H9 (cell line): ENCODE measurements at regions not wholly inside any gene's neighbourhood (a gene's known extent, or its start where the extent isn't known, plus 50 kb on each side); places are given as distances from the start of the nearest gene placed in this dataset.

Source experiments
- DNase-seq: peaks from one replicate; pipeline ENCODE4 v3.0.0-alpha.2; 2017
- H2AFZ ChIP-seq: one replicate; pipeline ENCODE4 v1.6.1; 2013; ENCODE audit warnings: mild to moderate bottlenecking, low read length, control low read depth, moderate library complexity
- H2AK5ac ChIP-seq: 2 replicates; pipeline ENCODE4 v1.6.1; 2013; ENCODE audit warnings: low read length, control low read depth, mixed read lengths; ENCODE audit not compliant: insufficient read length
- H2BK120ac ChIP-seq: one replicate; pipeline ENCODE4 v1.6.1; 2013; ENCODE audit warnings: low read depth, mild to moderate bottlenecking, low read length, control low read depth, inconsistent platforms; ENCODE audit not compliant: poor library complexity, severe bottlenecking
- H2BK12ac ChIP-seq: 2 replicates; pipeline ENCODE4 v1.6.1; 2013; ENCODE audit warnings: low read length, control low read depth, mixed read lengths, low read depth; ENCODE audit not compliant: insufficient read length
- H2BK15ac ChIP-seq: 2 replicates; pipeline ENCODE4 v1.6.1; 2013; ENCODE audit warnings: low read depth, low read length, control low read depth
- H2BK20ac ChIP-seq: one replicate; pipeline ENCODE4 v1.6.1; 2013; ENCODE audit warnings: low read depth, mild to moderate bottlenecking, low read length, control low read depth, inconsistent platforms; ENCODE audit not compliant: poor library complexity, severe bottlenecking
- H2BK5ac ChIP-seq: 2 replicates; pipeline ENCODE4 v1.6.1; 2013; ENCODE audit warnings: low read length, control low read depth, mixed read lengths; ENCODE audit not compliant: insufficient read length
- H3K14ac ChIP-seq: 2 replicates; pipeline ENCODE4 v1.6.1; 2013; ENCODE audit warnings: low read length, control low read depth; ENCODE audit not compliant: insufficient read depth
- H3K18ac ChIP-seq: 2 replicates; pipeline ENCODE4 v1.6.1; 2013; ENCODE audit warnings: low read depth, mild to moderate bottlenecking, mixed read lengths, low read length, control low read depth; ENCODE audit not compliant: insufficient read length
- H3K23ac ChIP-seq: 2 replicates; pipeline ENCODE4 v1.6.1; 2013; ENCODE audit warnings: low read length, control low read depth, mixed read lengths, low read depth; ENCODE audit not compliant: insufficient read length
- H3K23me2 ChIP-seq: 2 replicates; pipeline ENCODE4 v1.6.1; 2013; ENCODE audit warnings: low read depth, mild to moderate bottlenecking, mixed read lengths, low read length, control low read depth; ENCODE audit not compliant: insufficient read length, poor library complexity, severe bottlenecking
- H3K27ac ChIP-seq: 2 replicates; pipeline ENCODE4 v1.5.1; 2013; ENCODE audit warnings: low read length, control low read depth, mixed read lengths, low read depth; ENCODE audit not compliant: insufficient read length
- H3K27me3 ChIP-seq: 2 replicates; pipeline ENCODE4 v1.6.1; 2013; ENCODE audit warnings: low read length, control low read depth, inconsistent platforms; ENCODE audit not compliant: insufficient read depth
- H3K4ac ChIP-seq: 2 replicates; pipeline ENCODE4 v1.6.1; 2013; ENCODE audit warnings: low read depth, mild to moderate bottlenecking, control low read depth, inconsistent platforms, low read length, moderate library complexity
- H3K4me1 ChIP-seq: 2 replicates; pipeline ENCODE4 v1.6.1; 2013; ENCODE audit warnings: low read length, control low read depth, inconsistent platforms; ENCODE audit not compliant: insufficient read depth
- H3K4me2 ChIP-seq: 2 replicates; pipeline ENCODE4 v1.6.1; 2013; ENCODE audit warnings: low read length, control low read depth, mixed read lengths; ENCODE audit not compliant: insufficient read length, insufficient read depth
- H3K56ac ChIP-seq: 2 replicates; pipeline ENCODE4 v1.6.1; 2013; ENCODE audit warnings: low read depth, mild to moderate bottlenecking, mixed read lengths, low read length, control low read depth; ENCODE audit not compliant: insufficient read length
- H3K79me1 ChIP-seq: 2 replicates; pipeline ENCODE4 v1.6.1; 2013; ENCODE audit warnings: low read depth, mild to moderate bottlenecking, moderate library complexity, low read length, control low read depth, inconsistent platforms; ENCODE audit not compliant: insufficient read depth, poor library complexity, severe bottlenecking
- H3K79me2 ChIP-seq: 2 replicates; pipeline ENCODE4 v1.6.1; 2013; ENCODE audit warnings: low read length, control low read depth, inconsistent platforms; ENCODE audit not compliant: insufficient read depth
- H3K9ac ChIP-seq: 2 replicates; pipeline ENCODE4 v1.6.1; 2013; ENCODE audit warnings: low read length, control low read depth, mixed read lengths; ENCODE audit not compliant: insufficient read length; ENCODE audit errors: extremely low read depth
- H3K9me3 ChIP-seq: one replicate; pipeline ENCODE4 v1.6.1; 2013; ENCODE audit warnings: low read depth, low read length, inconsistent platforms; ENCODE audit not compliant: control insufficient read depth
- H3T11ph ChIP-seq: one replicate; pipeline ENCODE4 v1.6.1; 2013; ENCODE audit warnings: mild to moderate bottlenecking, low read length, control low read depth, inconsistent platforms
- H4K20me1 ChIP-seq: one replicate; pipeline ENCODE4 v1.6.1; 2013; ENCODE audit not compliant: control insufficient read depth, insufficient read length, insufficient read depth
- H4K5ac ChIP-seq: 2 replicates; pipeline ENCODE4 v1.6.1; 2013; ENCODE audit warnings: low read depth, mild to moderate bottlenecking, mixed read lengths, low read length, control low read depth; ENCODE audit not compliant: insufficient read length
- H4K8ac ChIP-seq: replicated peaks from 2 replicates; pipeline ENCODE4 v1.6.1; 2013; ENCODE audit warnings: low read length, control low read depth, mixed read lengths, low read depth; ENCODE audit not compliant: insufficient read length
- H4K91ac ChIP-seq: 2 replicates; pipeline ENCODE4 v1.6.1; 2013; ENCODE audit warnings: low read depth, mild to moderate bottlenecking, moderate library complexity, mixed read lengths, low read length, control low read depth; ENCODE audit not compliant: insufficient read length
- H3K27ac Mint-ChIP-seq, 3 experiments: 2 replicates in 2 of 3; 3 replicates in 1 of 3; pipeline ENCODE4 v1.8.0; 2020 to 2021; ENCODE audit warnings: mixed read lengths in 3 of 3, mild to moderate bottlenecking in 1 of 3, moderate library complexity in 1 of 3
- H3K27me3 Mint-ChIP-seq: 2 replicates; pipeline ENCODE4 v1.8.0; 2021; ENCODE audit warnings: low read depth, mild to moderate bottlenecking, moderate library complexity, mixed read lengths
- H3K36me3 Mint-ChIP-seq, 3 experiments: 2 replicates in 2 of 3; 3 replicates in 1 of 3; pipeline ENCODE4 v1.8.0; 2020 to 2021; ENCODE audit warnings: low read depth in 3 of 3, mixed read lengths in 3 of 3; ENCODE audit not compliant: insufficient read depth in 1 of 3
- H3K4me1 Mint-ChIP-seq, 2 experiments: 2 replicates each; pipeline ENCODE4 v1.8.0; 2020; ENCODE audit warnings: mixed read lengths in 2 of 2
- H3K4me3 Mint-ChIP-seq, 2 experiments: 2 replicates in 1 of 2; 3 replicates in 1 of 2; pipeline ENCODE4 v1.8.0; 2020 to 2021; ENCODE audit warnings: mild to moderate bottlenecking in 2 of 2, mixed read lengths in 2 of 2, moderate library complexity in 1 of 2
- H3K9me3 Mint-ChIP-seq, 2 experiments: 2 replicates in 1 of 2; 3 replicates in 1 of 2; pipeline ENCODE4 v1.8.0; 2020; ENCODE audit warnings: mild to moderate bottlenecking in 2 of 2, mixed read lengths in 2 of 2, moderate library complexity in 1 of 2
- WGBS: extraction: QIAGEN DNeasy Blood & Tissue Kit; methylation state at CpG from one replicate; pipeline ENCODE4 v1.1.7; 2013; ENCODE audit warnings: missing lambda C conversion rate, low lambda C conversion rate, mixed read lengths; ENCODE audit not compliant: insufficient read length; ENCODE audit errors: extremely low coverage; 5-methylcytosine and 5-hydroxymethylcytosine counted together
- TF ChIP-seq, protein P1 (sequence below): fragments of 200-600 bp; sonication (generic); conservative IDR thresholded peaks from 3 replicates; pipeline ENCODE4 v1.8.0; 2021; ENCODE audit warnings: antibody characterized with exemption, mild to moderate bottlenecking

DNA sequence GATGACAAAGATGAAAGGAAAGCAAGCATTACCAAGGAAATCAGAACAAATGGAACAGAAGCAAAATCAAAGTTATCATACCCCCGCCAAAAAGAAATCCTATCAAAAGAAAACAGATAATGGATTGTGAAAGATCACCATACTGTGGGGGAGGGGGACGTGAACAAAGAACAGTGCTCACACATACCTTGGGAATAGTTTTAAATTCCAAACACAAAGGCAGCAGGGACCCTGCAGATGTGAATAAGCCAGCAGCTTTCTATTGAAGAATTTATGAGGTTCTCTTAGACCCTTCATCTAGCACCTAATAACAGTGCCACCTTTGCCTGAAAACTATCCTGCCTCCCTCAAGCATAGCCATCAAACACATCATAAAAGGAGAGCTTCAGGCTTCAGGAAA lies 94.0 kb downstream of the AKR1D1 start:
- Histone ChIP-seq H2BK5ac (peak overlapping the region; percentile 65), H3K23me2 (no peaks in the 10 kb centered on the region), H3K9ac (peak overlapping the region; percentile 12), H4K5ac (no peak overlapping the region), H4K91ac (no peak overlapping the region), H2BK15ac (no peak overlapping the region), H2AK5ac (peak overlapping the region; percentile 66), H2BK20ac (no peak overlapping the region), H2BK12ac (peak overlapping the region; percentile 38), H3K14ac (no peak overlapping the region; the same call in 1 of the 2 replicates), H3K4ac (no peak overlapping the region; the same call in 1 of the 2 replicates), H3K9me3 (no peaks in the 10 kb centered on the region), H2BK120ac (peak overlapping the region; percentile 3), H3K27me3 (no peaks in the 10 kb centered on the region), H3K79me2 (no peaks in the 10 kb centered on the region), H3K23ac (no peak overlapping the region), H3T11ph (peak overlapping the region; percentile 45), H3K4me2 (peak overlapping the region; percentile 29), H2AFZ (no peak overlapping the region), H3K79me1 (no peaks in the 10 kb centered on the region), H3K56ac (no peak overlapping the region), H4K8ac (no peak overlapping the region), H3K27ac (peak overlapping the region; percentile 100), H3K4me1 (peaks cover 13% of the 10 kb centered on the region; the same call in 1 of the 2 replicates), H4K20me1 (no peaks in the 10 kb centered on the region), H3K18ac (peak overlapping the region; percentile 43)
- no CpG with 5 or more reads among the region's 2 CpGs for WGBS
- H3K36me3 Mint-ChIP-seq: peaks cover 12 to 37% (median 19%) of the 10 kb centered on the region in 3 experiments
- peaks cover 50 to 52% of the 10 kb centered on the region in 2 experiments for H3K4me1 Mint-ChIP-seq
- peak overlapping the region; percentile 91 to 99 (median 99) for H3K27ac Mint-ChIP-seq
- peak overlapping the region; percentile 1 to 61; a peak in 3 of 5 replicates for H3K4me3 Mint-ChIP-seq
- peak; percentile 40 for DNase-seq
- H3K9me3 Mint-ChIP-seq: peaks cover 32 to 33% of the 10 kb centered on the region in 2 experiments
- TF ChIP-seq, protein P1, sequence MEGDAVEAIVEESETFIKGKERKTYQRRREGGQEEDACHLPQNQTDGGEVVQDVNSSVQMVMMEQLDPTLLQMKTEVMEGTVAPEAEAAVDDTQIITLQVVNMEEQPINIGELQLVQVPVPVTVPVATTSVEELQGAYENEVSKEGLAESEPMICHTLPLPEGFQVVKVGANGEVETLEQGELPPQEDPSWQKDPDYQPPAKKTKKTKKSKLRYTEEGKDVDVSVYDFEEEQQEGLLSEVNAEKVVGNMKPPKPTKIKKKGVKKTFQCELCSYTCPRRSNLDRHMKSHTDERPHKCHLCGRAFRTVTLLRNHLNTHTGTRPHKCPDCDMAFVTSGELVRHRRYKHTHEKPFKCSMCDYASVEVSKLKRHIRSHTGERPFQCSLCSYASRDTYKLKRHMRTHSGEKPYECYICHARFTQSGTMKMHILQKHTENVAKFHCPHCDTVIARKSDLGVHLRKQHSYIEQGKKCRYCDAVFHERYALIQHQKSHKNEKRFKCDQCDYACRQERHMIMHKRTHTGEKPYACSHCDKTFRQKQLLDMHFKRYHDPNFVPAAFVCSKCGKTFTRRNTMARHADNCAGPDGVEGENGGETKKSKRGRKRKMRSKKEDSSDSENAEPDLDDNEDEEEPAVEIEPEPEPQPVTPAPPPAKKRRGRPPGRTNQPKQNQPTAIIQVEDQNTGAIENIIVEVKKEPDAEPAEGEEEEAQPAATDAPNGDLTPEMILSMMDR: no peak
- H3K27me3 Mint-ChIP-seq: no peaks in the 10 kb centered on the region
